KOPT-K1 (cell line): ENCODE measurements at regions not wholly inside any gene's neighbourhood (a gene's known extent, or its start where the extent isn't known, plus 50 kb on each side); places are given as distances from the start of the nearest gene placed in this dataset.

Source experiments
- H3K27ac ChIP-seq: fragments of 200-600 bp; sonication (generic); 2 replicates; pipeline ENCODE4 v1.5.1; 2016; ENCODE audit warnings: antibody characterized with exemption, mild to moderate bottlenecking, low read depth, low read length; ENCODE audit not compliant: poor library complexity, severe bottlenecking
- H3K36me3 ChIP-seq: fragments of 200-600 bp; sonication (generic); 2 replicates; pipeline ENCODE4 v1.5.1; 2017; ENCODE audit warnings: antibody characterized with exemption, mild to moderate bottlenecking, low read length, moderate library complexity; ENCODE audit not compliant: insufficient read depth
- H3K9me3 ChIP-seq: fragments of 200-600 bp; sonication (generic); 2 replicates; pipeline ENCODE4 v1.5.1; 2017; ENCODE audit warnings: antibody characterized with exemption, low read length, mild to moderate bottlenecking; ENCODE audit not compliant: insufficient read depth, poor library complexity, severe bottlenecking

DNA sequence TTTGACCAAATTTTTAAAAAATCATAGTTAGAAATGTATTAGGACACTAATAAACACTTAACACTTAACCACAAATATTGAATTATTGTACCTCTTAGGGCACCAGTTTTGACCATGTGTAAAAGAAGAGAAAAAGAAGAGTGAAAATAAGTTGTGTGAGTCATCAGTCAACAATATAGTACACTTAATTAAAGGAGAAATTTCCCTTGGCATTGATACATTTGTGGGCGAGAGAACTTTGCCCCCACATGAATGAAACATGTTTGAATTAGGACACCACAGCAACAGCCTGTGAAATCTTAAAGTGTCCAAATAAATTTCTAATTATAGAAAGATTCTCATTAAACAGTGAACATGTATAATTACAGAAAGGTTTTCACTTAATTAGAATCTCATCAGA is 1292.8 kb upstream of the TENM3 start:
- Histone ChIP-seq H3K36me3 (no peaks in the 10 kb centered on the region), H3K27ac (no peak overlapping the region), H3K9me3 (no peaks in the 10 kb centered on the region)

GRCh38 chr4:180951312-180951711 is 1291.9 kb upstream of the TENM3 start:
- H3K27ac ChIP-seq = no peak overlapping the region
- H3K36me3 ChIP-seq = no peaks in the 10 kb centered on the region
- H3K9me3 ChIP-seq = no peaks in the 10 kb centered on the region

GRCh38 chr4:180953572-180953971 is 1289.6 kb upstream of the TENM3 start:
- H3K36me3 ChIP-seq = no peaks in the 10 kb centered on the region
- H3K27ac ChIP-seq = no peak overlapping the region
- H3K9me3 ChIP-seq = no peaks in the 10 kb centered on the region

GRCh38 chr4:180960743-180961401 is 1282.3 kb upstream of the TENM3 start:
- Histone ChIP-seq H3K9me3 (no peaks in the 10 kb centered on the region), H3K27ac (no peak overlapping the region), H3K36me3 (no peaks in the 10 kb centered on the region)

- H3K36me3 ChIP-seq = no peaks in the 10 kb centered on the region
- H3K27ac ChIP-seq = no peak overlapping the region
- H3K9me3 ChIP-seq = no peaks in the 10 kb centered on the region
These were observed 1280.9 kb upstream of the TENM3 start for GRCh38 chr4:180962268-180962667.

- no peaks in the 10 kb centered on the region for H3K9me3 ChIP-seq
These were observed 1276.9 kb upstream of the TENM3 start for GRCh38 chr4:180966312-180966711.

DNA sequence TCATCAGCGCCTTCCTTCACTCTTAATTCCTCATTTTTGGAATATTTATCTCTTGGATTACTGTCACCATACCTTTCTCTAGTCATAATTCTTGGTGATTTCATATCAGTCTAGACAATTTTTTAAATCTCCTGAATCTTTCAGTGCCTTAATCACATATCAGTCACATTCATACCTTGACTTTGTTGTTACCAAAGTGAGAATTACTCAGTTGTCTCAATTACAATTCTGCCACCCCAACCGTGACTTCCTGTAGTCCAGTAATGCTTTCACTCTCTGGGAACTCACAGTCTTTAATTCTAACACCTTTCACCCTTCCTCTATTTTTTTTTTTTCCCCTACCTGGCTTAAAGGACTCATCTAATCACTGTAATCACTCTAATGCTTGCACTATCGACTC is 1275.3 kb upstream of the TENM3 start:
- H3K9me3 ChIP-seq = no peaks in the 10 kb centered on the region
- H3K27ac ChIP-seq = no peak overlapping the region
- no peaks in the 10 kb centered on the region for H3K36me3 ChIP-seq

More at GRCh38 chr4:180966312-180966711, 1276.9 kb upstream of the TENM3 start:
- no peak overlapping the region for H3K27ac ChIP-seq
- no peaks in the 10 kb centered on the region for H3K36me3 ChIP-seq

GRCh38 chr4:180973894-180974293 is 1269.3 kb upstream of the TENM3 start:
- Histone ChIP-seq H3K36me3 (no peaks in the 10 kb centered on the region), H3K27ac (no peak overlapping the region), H3K9me3 (no peaks in the 10 kb centered on the region)

- no peak overlapping the region for H3K27ac ChIP-seq
- no peaks in the 10 kb centered on the region for H3K9me3 ChIP-seq
- H3K36me3 ChIP-seq = no peaks in the 10 kb centered on the region
These were observed 1252.3 kb upstream of the TENM3 start for GRCh38 chr4:180990931-180991330.

DNA sequence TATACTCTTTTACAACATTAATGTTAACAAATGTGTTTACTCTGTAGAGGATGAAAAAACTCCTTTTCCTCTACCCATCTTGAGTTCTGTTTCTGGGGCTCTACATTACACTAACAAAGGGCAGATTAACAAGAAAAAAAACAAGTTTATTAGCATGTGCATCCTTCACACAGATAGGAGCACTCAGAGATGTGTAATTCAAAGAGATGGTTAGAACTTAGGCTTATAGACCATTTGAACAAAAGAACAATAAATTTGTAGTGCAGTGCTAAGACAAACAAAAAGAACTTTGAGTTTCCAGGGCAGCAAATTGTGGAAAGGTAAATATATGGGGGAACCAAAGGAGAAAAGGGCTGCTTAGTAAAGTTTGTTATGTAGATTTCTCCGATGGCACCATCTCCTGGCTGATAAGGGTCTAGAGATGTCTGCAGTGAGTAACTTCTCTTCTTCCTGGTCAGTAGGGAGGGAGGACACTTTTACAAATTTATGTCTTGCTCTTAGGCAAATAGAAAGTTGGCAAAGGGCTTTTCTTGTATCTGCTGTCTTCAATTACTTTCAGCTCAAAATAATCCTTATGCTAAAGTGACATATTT is 1249.9 kb upstream of the TENM3 start:
- no peak overlapping the region for H3K27ac ChIP-seq

DNA sequence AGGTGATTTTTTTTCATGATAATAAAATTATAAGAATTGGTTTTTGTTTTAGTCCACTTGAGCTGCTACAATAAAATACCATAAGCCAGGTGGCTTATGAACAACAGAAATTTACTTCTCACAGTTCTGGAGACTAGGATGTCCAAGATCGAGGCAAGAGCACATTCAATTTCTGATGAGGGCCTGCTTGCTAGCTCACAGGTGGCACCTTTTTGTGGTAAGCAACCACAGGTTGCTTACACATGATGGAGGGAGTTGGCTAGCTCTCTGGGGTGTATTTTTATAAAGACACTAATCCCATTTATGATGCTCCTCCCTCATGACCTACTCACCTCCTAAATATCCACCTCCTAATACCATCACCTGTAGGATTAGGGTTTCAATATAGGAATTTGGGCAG is 1248.5 kb upstream of the TENM3 start:
- no peaks in the 10 kb centered on the region for H3K36me3 ChIP-seq
- no peak overlapping the region for H3K27ac ChIP-seq
- H3K9me3 ChIP-seq = no peaks in the 10 kb centered on the region

More for the DNA sequence above, 1249.9 kb upstream of the TENM3 start:
- H3K36me3 ChIP-seq = no peaks in the 10 kb centered on the region
- no peaks in the 10 kb centered on the region for H3K9me3 ChIP-seq

DNA sequence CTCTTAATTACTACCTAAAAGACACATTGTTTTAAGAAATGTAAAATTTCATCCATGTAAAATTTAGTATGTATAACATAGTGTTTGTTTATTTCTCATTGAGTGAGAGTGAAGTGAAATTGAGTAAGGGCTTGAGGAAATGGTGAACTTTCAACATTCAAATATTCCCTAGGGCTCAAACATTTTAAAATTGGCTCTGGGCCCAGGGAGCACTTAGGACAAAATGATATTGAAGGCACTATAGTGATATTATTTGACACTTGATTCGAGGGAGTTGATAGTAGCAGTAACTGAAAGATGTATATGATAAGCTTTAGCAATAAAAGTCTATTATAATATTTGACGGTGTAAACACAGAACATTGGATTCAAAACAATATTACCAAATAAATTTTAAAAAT is 1244.0 kb upstream of the TENM3 start:
- no peaks in the 10 kb centered on the region for H3K36me3 ChIP-seq
- no peaks in the 10 kb centered on the region for H3K9me3 ChIP-seq
- no peak overlapping the region for H3K27ac ChIP-seq

- Histone ChIP-seq H3K27ac (no peak overlapping the region), H3K36me3 (no peaks in the 10 kb centered on the region), H3K9me3 (no peaks in the 10 kb centered on the region)
These were observed 1239.1 kb upstream of the TENM3 start for GRCh38 chr4:181004056-181004455.

DNA sequence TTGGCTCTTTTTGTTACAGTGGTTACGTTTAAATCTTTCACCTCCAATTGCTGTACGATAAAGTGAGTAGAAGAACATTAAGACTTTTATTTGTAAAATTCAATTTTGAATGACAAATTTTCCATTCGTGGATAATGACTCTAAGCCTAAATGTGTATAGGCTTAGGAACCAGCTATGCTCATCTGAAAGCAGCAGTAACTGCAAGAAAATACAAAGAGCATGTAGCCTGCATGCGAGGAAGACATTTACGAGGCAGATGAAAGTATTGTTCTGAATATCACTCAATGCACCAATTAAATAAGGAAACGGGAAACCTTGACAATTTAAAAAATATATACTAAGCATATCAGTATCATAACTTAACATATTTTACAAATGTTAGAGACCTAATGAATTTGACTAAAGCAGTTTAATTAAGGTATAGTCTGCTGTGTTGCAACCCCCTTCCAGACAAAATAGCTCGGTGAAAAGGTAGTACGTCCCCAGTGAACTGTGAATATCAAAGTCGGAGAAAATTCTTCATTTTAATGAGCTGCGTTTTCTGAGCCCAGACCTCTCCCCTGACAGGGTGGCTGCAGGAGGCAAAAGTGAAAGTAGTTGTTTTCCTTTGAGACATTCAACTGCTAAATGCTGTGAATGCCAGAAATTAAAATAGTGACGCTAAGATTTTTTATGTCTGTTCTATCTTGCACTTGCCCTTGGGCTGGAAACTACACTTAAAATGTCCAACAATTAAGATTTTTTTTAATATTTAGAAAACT is 1236.5 kb upstream of the TENM3 start:
- H3K36me3 ChIP-seq = no peaks in the 10 kb centered on the region
- H3K27ac ChIP-seq = no peak overlapping the region
- no peaks in the 10 kb centered on the region for H3K9me3 ChIP-seq

DNA sequence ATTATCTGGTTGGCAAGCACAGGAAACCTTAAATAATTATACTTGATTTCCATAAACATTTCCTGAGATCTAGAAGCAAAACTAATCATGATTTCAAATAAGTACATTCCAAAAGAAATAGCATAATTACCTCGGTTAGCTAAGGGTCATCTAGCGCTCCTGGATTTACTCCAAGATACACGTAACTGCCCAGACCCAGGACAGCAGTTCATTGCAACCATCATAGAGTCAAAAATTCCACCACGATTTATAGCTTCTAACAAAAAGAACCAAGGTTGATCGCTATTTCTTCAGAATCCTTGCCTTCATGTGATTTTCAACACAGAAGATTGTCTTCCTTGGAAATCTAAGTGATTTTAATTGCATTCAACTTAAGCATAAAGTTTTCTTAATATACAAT is 1235.5 kb upstream of the TENM3 start:
- no peak overlapping the region for H3K27ac ChIP-seq
- no peaks in the 10 kb centered on the region for H3K36me3 ChIP-seq
- H3K9me3 ChIP-seq = no peaks in the 10 kb centered on the region
